Bronchial epithelial cell (primary cell): ENCODE measurements at regions not wholly inside any gene's neighbourhood (a gene's known extent, or its start where the extent isn't known, plus 50 kb on each side); places are given as distances from the start of the nearest gene placed in this dataset.

Source experiments
- DNase-seq: peaks from one replicate; pipeline ENCODE4 v3.0.0-alpha.2; 2010; ENCODE audit warnings: low read depth
- FAIRE-seq: peaks from 2 replicates; lab custom pipeline; 2011; peaks lifted over from hg19 to GRCh38; lab: Jason Lieb, UNC
- H3K27me3 ChIP-seq: 2 replicates; pipeline ENCODE4 v1.5.1; 2011; ENCODE audit warnings: low read length; ENCODE audit not compliant: control insufficient read depth, insufficient read depth
- H3K36me3 ChIP-seq: 2 replicates; pipeline ENCODE4 v1.5.1; 2011; ENCODE audit warnings: low read length; ENCODE audit not compliant: control insufficient read depth, insufficient read depth
- H3K4me3 ChIP-seq: 2 replicates; pipeline ENCODE4 v1.5.1; 2011; ENCODE audit warnings: mild to moderate bottlenecking, low read depth, low read length, control low read depth
- CTCF ChIP-seq: IDR thresholded peaks from 2 replicates; pipeline ENCODE4 v1.5.1; 2011; ENCODE audit warnings: mild to moderate bottlenecking, moderate library complexity, low read length, control low read depth, inconsistent platforms; ENCODE audit not compliant: insufficient read depth, severe bottlenecking

GRCh38 chr21:29246614-29247013 lies 52.1 kb upstream of the BACH1 start:
- Histone ChIP-seq H3K4me3 (no peak overlapping the region), H3K27me3 (no peaks in the 10 kb centered on the region), H3K36me3 (no peaks in the 10 kb centered on the region)
- no peak for TF ChIP-seq CTCF
- FAIRE-seq (no peak), DNase-seq (no peak)

GRCh38 chr21:29248124-29248523 lies 50.6 kb upstream of the BACH1 start:
- no peak for FAIRE-seq

More at GRCh38 chr21:29248124-29248523, 50.6 kb upstream of the BACH1 start:
- no peak overlapping the region for H3K4me3 ChIP-seq
- TF ChIP-seq CTCF = no peak
- no peaks in the 10 kb centered on the region for H3K36me3 ChIP-seq
- no peaks in the 10 kb centered on the region for H3K27me3 ChIP-seq
- DNase-seq = no peak
